H1 (cell line): ENCODE measurements at regions not wholly inside any gene's neighbourhood (a gene's known extent, or its start where the extent isn't known, plus 50 kb on each side); places are given as distances from the start of the nearest gene placed in this dataset.

Source experiments
- SAP30 ChIP-seq: fragments of 300-600 bp; sonication (generic); IDR thresholded peaks from 2 replicates; pipeline ENCODE4 v1.7.1; 2012; ENCODE audit warnings: low read length, moderate library complexity, mild to moderate bottlenecking, inconsistent platforms; ENCODE audit not compliant: insufficient read depth, insufficient replicate concordance

DNA sequence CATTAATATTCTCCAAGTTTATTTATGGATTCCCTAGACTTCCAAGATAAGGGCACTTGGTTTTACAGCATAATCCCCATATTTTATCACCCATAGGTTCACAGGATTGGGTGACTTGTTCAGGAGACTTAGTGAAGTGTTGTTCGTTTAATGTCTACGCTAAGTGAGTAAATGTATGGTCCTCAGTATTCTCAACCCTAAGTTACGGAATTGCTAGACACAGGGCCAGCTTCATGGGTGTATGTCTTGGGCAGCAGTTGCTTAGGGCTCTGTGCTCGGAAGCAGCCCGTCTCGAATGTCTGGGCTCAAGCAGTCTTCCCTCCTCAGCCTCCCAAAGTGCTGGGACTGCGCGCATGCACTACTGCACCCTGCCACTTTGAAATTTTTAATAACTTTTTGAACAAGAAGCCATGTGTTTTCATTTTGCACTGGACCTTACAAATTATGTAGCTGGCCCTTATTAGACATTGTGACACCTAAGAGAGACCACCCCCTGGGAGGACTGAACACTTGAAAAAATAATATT lies 91.5 kb upstream of the ZNF217 start (continued):
- no peak for TF ChIP-seq SAP30
